IPS DF 19.7 (cell line): ENCODE measurements at regions not wholly inside any gene's neighbourhood (a gene's known extent, or its start where the extent isn't known, plus 50 kb on each side); places are given as distances from the start of the nearest gene placed in this dataset.
"Not testable (repeated sequence)": the region's sequence is repeated elsewhere in the genome, so short reads cannot be mapped to it uniquely, and the experiment has no call there.

Experiments
- DNase-seq: peaks from one replicate; pipeline ENCODE4 v3.0.0-alpha.2; 2013; ENCODE audit warnings: low read depth, low spot score

- DNase-seq: no peak
Measured at GRCh38 chr4:179112441-179113170, 1670.4 kb upstream of the AGA start.

GRCh38 chr4:179114615-179115014 lies 1672.4 kb upstream of the AGA start:
- no peak for DNase-seq

- no peak for DNase-seq
Measured at GRCh38 chr4:179116011-179116410, 1673.8 kb upstream of the AGA start.

GRCh38 chr4:179116581-179116980 lies 1674.3 kb upstream of the AGA start:
- DNase-seq: no peak

- DNase-seq: no peak
Measured at GRCh38 chr4:179123084-179123483, 1680.8 kb upstream of the AGA start.

- DNase-seq: no peak
Measured at GRCh38 chr4:179124419-179124818, 1682.2 kb upstream of the AGA start.

GRCh38 chr4:179124957-179125356 lies 1682.7 kb upstream of the AGA start:
- DNase-seq: no peak

GRCh38 chr4:179125870-179126269 lies 1683.6 kb upstream of the AGA start:
- no peak for DNase-seq

- DNase-seq: no peak
Measured at GRCh38 chr4:179128299-179128698, 1686.1 kb upstream of the AGA start.

- DNase-seq: no peak
Measured at GRCh38 chr4:179130122-179130714, 1688.0 kb upstream of the AGA start.

- DNase-seq: no peak
Measured at GRCh38 chr4:179145746-179146525, 1703.7 kb upstream of the AGA start.

- no peak for DNase-seq
Measured at GRCh38 chr4:179151770-179152169, 1709.5 kb upstream of the AGA start.

- no peak for DNase-seq
Measured at GRCh38 chr4:179163147-179163546, 1720.9 kb upstream of the AGA start.

GRCh38 chr4:179164267-179164999 lies 1722.2 kb upstream of the AGA start:
- DNase-seq: no peak

- DNase-seq: no peak
Measured at GRCh38 chr4:179165000-179165738, 1722.9 kb upstream of the AGA start.

GRCh38 chr4:179165862-179166261 lies 1723.6 kb upstream of the AGA start:
- no peak for DNase-seq

GRCh38 chr4:179170308-179170707 lies 1728.1 kb upstream of the AGA start:
- not testable (repeated sequence) for DNase-seq

- DNase-seq: no peak
Measured at GRCh38 chr4:179182741-179183140, 1740.5 kb upstream of the AGA start.

- no peak for DNase-seq
Measured at GRCh38 chr4:179195887-179196286, 1753.7 kb upstream of the AGA start.

- no peak for DNase-seq
Measured at GRCh38 chr4:179196511-179196910, 1754.3 kb upstream of the AGA start.

GRCh38 chr4:179200681-179201080 lies 1758.4 kb upstream of the AGA start:
- no peak for DNase-seq
